ENCODE measurements at regions not wholly inside any gene's neighbourhood (a gene's known extent, or its start where the extent isn't known, plus 50 kb on each side); places are given as distances from the start of the nearest gene placed in this dataset.

GRCh38 chr1:67542747-67543146 lies 112.5 kb upstream of the SERBP1 start:
- no CpG with 5 or more reads among the region's 2 CpGs for WGBS, 2 donors (ENCODE audit: extremely low coverage in 2 of 2, insufficient read length in 2 of 2, insufficient replicate concordance in 1 of 2)

GRCh38 chr1:67544921-67545320 lies 114.7 kb upstream of the SERBP1 start:
- H3K4me2 ChIP-seq (ENCODE audit: insufficient read depth, low read length, poor library complexity, severe bottlenecking), result no peak overlapping the region
- no peak overlapping the region for H3K23ac ChIP-seq (ENCODE audit: low read depth, low read length, poor library complexity)

More at GRCh38 chr1:67542747-67543146, 112.5 kb upstream of the SERBP1 start:
- H3K27ac ChIP-seq (replicated peaks; ENCODE audit: low read length), result no peak overlapping the region
- no peak overlapping the region for H3K18ac ChIP-seq (ENCODE audit: low read length)
- no peaks in the 10 kb centered on the region for H3K36me3 ChIP-seq (replicated peaks in 1 of 2; ENCODE audit: control insufficient read depth in 2 of 2, insufficient read depth in 2 of 2, low read length in 2 of 2)
- no peaks in the 10 kb centered on the region for H3K79me1 ChIP-seq (ENCODE audit: low read depth, low read length)
- H2AFZ ChIP-seq (ENCODE audit: low read length), result no peak overlapping the region
- H3K9me3 ChIP-seq (replicated peaks in 1 of 2; ENCODE audit: control insufficient read depth in 2 of 2, insufficient read depth in 1 of 2, low read depth in 1 of 2, low read length in 2 of 2), result no peaks in the 10 kb centered on the region
- no peak overlapping the region for H3K4ac ChIP-seq (ENCODE audit: low read length)
- no peak overlapping the region for H4K8ac ChIP-seq (ENCODE audit: low read depth, low read length)
- H3K4me2 ChIP-seq (ENCODE audit: insufficient read depth, low read length, poor library complexity, severe bottlenecking), result no peak overlapping the region
- no peak overlapping the region for H3K23ac ChIP-seq (ENCODE audit: low read depth, low read length, poor library complexity)
- no peak for DNase-seq (ENCODE audit: low spot score)
- H3K4me1 ChIP-seq (ENCODE audit: control insufficient read depth in 2 of 2, insufficient read depth in 1 of 2, low read depth in 1 of 2, low read length in 2 of 2), result peaks cover 0 to under 1% of the 10 kb centered on the region in 2 donors
- no peak overlapping the region for H2BK120ac ChIP-seq (ENCODE audit: low read depth, low read length)
- H3K14ac ChIP-seq (ENCODE audit: low read length), result no peak overlapping the region
- no peak overlapping the region for H2AK5ac ChIP-seq (ENCODE audit: low read depth, low read length)
- peaks cover 0 to 2% (median 0%) of the 10 kb centered on the region in 3 experiments for H3K27me3 ChIP-seq (ENCODE audit: control insufficient read depth in 3 of 3, insufficient read depth in 3 of 3, low read depth in 1 of 3, low read length in 3 of 3)
- no peak overlapping the region for H3K4me3 ChIP-seq (ENCODE audit: low read length in 2 of 2)
- H2BK5ac ChIP-seq (ENCODE audit: low read length), result no peak overlapping the region
- no peak overlapping the region for H3K9ac ChIP-seq (ENCODE audit: low read depth, low read length, poor library complexity)
- no peak overlapping the region for H2BK12ac ChIP-seq (ENCODE audit: low read length)
- no peak overlapping the region for H2BK15ac ChIP-seq (ENCODE audit: low read length)
- H4K91ac ChIP-seq (ENCODE audit: low read depth, low read length, poor library complexity), result no peak overlapping the region

GRCh38 chr1:67545364-67545763 lies 115.2 kb upstream of the SERBP1 start:
- Histone ChIP-seq H4K8ac (ENCODE audit: low read depth, low read length) (no peak overlapping the region), H3K14ac (ENCODE audit: low read length) (no peak overlapping the region), H2BK15ac (ENCODE audit: low read length) (no peak overlapping the region), H2BK5ac (ENCODE audit: low read length) (no peak overlapping the region), H3K9me3 (replicated peaks in 1 of 2; ENCODE audit: control insufficient read depth in 2 of 2, insufficient read depth in 1 of 2, low read depth in 1 of 2, low read length in 2 of 2) (no peaks in the 10 kb centered on the region), H3K27ac (replicated peaks; ENCODE audit: low read length) (no peak overlapping the region), H3K36me3 (replicated peaks in 1 of 2; ENCODE audit: control insufficient read depth in 2 of 2, insufficient read depth in 2 of 2, low read length in 2 of 2) (no peaks in the 10 kb centered on the region), H2BK120ac (ENCODE audit: low read depth, low read length) (no peak overlapping the region), H3K4me2 (ENCODE audit: insufficient read depth, low read length, poor library complexity, severe bottlenecking) (no peak overlapping the region), H3K23ac (ENCODE audit: low read depth, low read length, poor library complexity) (no peak overlapping the region), H4K91ac (ENCODE audit: low read depth, low read length, poor library complexity) (no peak overlapping the region), H2AK5ac (ENCODE audit: low read depth, low read length) (no peak overlapping the region), H3K18ac (ENCODE audit: low read length) (no peak overlapping the region), H3K4ac (ENCODE audit: low read length) (no peak overlapping the region), H2AFZ (ENCODE audit: low read length) (no peak overlapping the region), H3K79me1 (ENCODE audit: low read depth, low read length) (no peaks in the 10 kb centered on the region), H2BK12ac (ENCODE audit: low read length) (no peak overlapping the region), H3K27me3 (ENCODE audit: control insufficient read depth in 3 of 3, insufficient read depth in 3 of 3, low read depth in 1 of 3, low read length in 3 of 3) (no peaks in the 10 kb centered on the region), H3K4me3 (ENCODE audit: low read length in 2 of 2) (no peak overlapping the region), H3K4me1 (ENCODE audit: control insufficient read depth in 2 of 2, insufficient read depth in 1 of 2, low read depth in 1 of 2, low read length in 2 of 2) (no peaks in the 10 kb centered on the region), H3K9ac (ENCODE audit: low read depth, low read length, poor library complexity) (no peak overlapping the region)
- no peak for DNase-seq (ENCODE audit: low spot score)
- WGBS, 2 donors (ENCODE audit: extremely low coverage in 2 of 2, insufficient read length in 2 of 2, insufficient replicate concordance in 1 of 2), result no CpG with 5 or more reads among the region's 1 CpG

More at GRCh38 chr1:67544921-67545320, 114.7 kb upstream of the SERBP1 start:
- H2BK15ac ChIP-seq (ENCODE audit: low read length), result no peak overlapping the region
- no peak overlapping the region for H3K4ac ChIP-seq (ENCODE audit: low read length)
- no peaks in the 10 kb centered on the region for H3K36me3 ChIP-seq (replicated peaks in 1 of 2; ENCODE audit: control insufficient read depth in 2 of 2, insufficient read depth in 2 of 2, low read length in 2 of 2)
- H3K18ac ChIP-seq (ENCODE audit: low read length), result no peak overlapping the region
- no peaks in the 10 kb centered on the region for H3K9me3 ChIP-seq (replicated peaks in 1 of 2; ENCODE audit: control insufficient read depth in 2 of 2, insufficient read depth in 1 of 2, low read depth in 1 of 2, low read length in 2 of 2)
- no peaks in the 10 kb centered on the region for H3K79me1 ChIP-seq (ENCODE audit: low read depth, low read length)
- H3K9ac ChIP-seq (ENCODE audit: low read depth, low read length, poor library complexity), result no peak overlapping the region
- no peak overlapping the region for H2BK12ac ChIP-seq (ENCODE audit: low read length)
- H3K27me3 ChIP-seq (ENCODE audit: control insufficient read depth in 3 of 3, insufficient read depth in 3 of 3, low read depth in 1 of 3, low read length in 3 of 3), result no peaks in the 10 kb centered on the region
- no peak overlapping the region for H2BK5ac ChIP-seq (ENCODE audit: low read length)
- H3K4me3 ChIP-seq (ENCODE audit: low read length in 2 of 2), result no peak overlapping the region
- no peak overlapping the region for H2AK5ac ChIP-seq (ENCODE audit: low read depth, low read length)
- DNase-seq (ENCODE audit: low spot score), result no peak
- H2AFZ ChIP-seq (ENCODE audit: low read length), result no peak overlapping the region
- no peak overlapping the region for H4K8ac ChIP-seq (ENCODE audit: low read depth, low read length)
- no CpG with 5 or more reads among the region's 1 CpG for WGBS, 2 donors (ENCODE audit: extremely low coverage in 2 of 2, insufficient read length in 2 of 2, insufficient replicate concordance in 1 of 2)
- H4K91ac ChIP-seq (ENCODE audit: low read depth, low read length, poor library complexity), result no peak overlapping the region
- no peak overlapping the region for H2BK120ac ChIP-seq (ENCODE audit: low read depth, low read length)
- H3K27ac ChIP-seq (replicated peaks; ENCODE audit: low read length), result no peak overlapping the region
- no peak overlapping the region for H3K14ac ChIP-seq (ENCODE audit: low read length)
- H3K4me1 ChIP-seq (ENCODE audit: control insufficient read depth in 2 of 2, insufficient read depth in 1 of 2, low read depth in 1 of 2, low read length in 2 of 2), result no peaks in the 10 kb centered on the region

GRCh38 chr1:67551375-67551774 lies 121.2 kb upstream of the SERBP1 start:
- Histone ChIP-seq H3K79me1 (ENCODE audit: low read depth, low read length) (no peaks in the 10 kb centered on the region), H3K23ac (ENCODE audit: low read depth, low read length, poor library complexity) (no peak overlapping the region), H3K4me1 (ENCODE audit: control insufficient read depth in 2 of 2, insufficient read depth in 1 of 2, low read depth in 1 of 2, low read length in 2 of 2) (peaks cover 0 to 6% of the 10 kb centered on the region in 2 donors), H3K36me3 (replicated peaks in 1 of 2; ENCODE audit: control insufficient read depth in 2 of 2, insufficient read depth in 2 of 2, low read length in 2 of 2) (no peaks in the 10 kb centered on the region), H2BK5ac (ENCODE audit: low read length) (no peak overlapping the region), H2BK15ac (ENCODE audit: low read length) (no peak overlapping the region), H3K4me2 (ENCODE audit: insufficient read depth, low read length, poor library complexity, severe bottlenecking) (no peak overlapping the region), H3K14ac (ENCODE audit: low read length) (no peak overlapping the region), H2AFZ (ENCODE audit: low read length) (no peak overlapping the region), H3K27me3 (ENCODE audit: control insufficient read depth in 3 of 3, insufficient read depth in 3 of 3, low read depth in 1 of 3, low read length in 3 of 3) (peaks cover 0 to 3% (median 0%) of the 10 kb centered on the region in 3 experiments), H2AK5ac (ENCODE audit: low read depth, low read length) (no peak overlapping the region), H4K8ac (ENCODE audit: low read depth, low read length) (no peak overlapping the region), H3K27ac (replicated peaks; ENCODE audit: low read length) (no peak overlapping the region), H2BK120ac (ENCODE audit: low read depth, low read length) (no peak overlapping the region), H2BK12ac (ENCODE audit: low read length) (no peak overlapping the region), H3K9me3 (replicated peaks in 1 of 2; ENCODE audit: control insufficient read depth in 2 of 2, insufficient read depth in 1 of 2, low read depth in 1 of 2, low read length in 2 of 2) (no peaks in the 10 kb centered on the region), H3K4ac (ENCODE audit: low read length) (no peak overlapping the region), H3K4me3 (ENCODE audit: low read length in 2 of 2) (no peak overlapping the region), H4K91ac (ENCODE audit: low read depth, low read length, poor library complexity) (no peak overlapping the region), H3K18ac (ENCODE audit: low read length) (no peak overlapping the region), H3K9ac (ENCODE audit: low read depth, low read length, poor library complexity) (no peak overlapping the region)
- no CpG with 5 or more reads among the region's 6 CpGs for WGBS, 2 donors (ENCODE audit: extremely low coverage in 2 of 2, insufficient read length in 2 of 2, insufficient replicate concordance in 1 of 2)
- DNase-seq (ENCODE audit: low spot score), result no peak

Data from neuronal stem cell (in vitro differentiated cells).